Myocyte (in vitro differentiated cells): ENCODE measurements at regions not wholly inside any gene's neighbourhood (a gene's known extent, or its start where the extent isn't known, plus 50 kb on each side); places are given as distances from the start of the nearest gene placed in this dataset.

Experiments used
- DNase-seq: peaks from one replicate; pipeline ENCODE4 v3.0.0-alpha.2; 2012; ENCODE audit warnings: low read depth

GRCh38 chr1:79396901-79397300, 390.4 kb upstream of the ADGRL4 start:
- no peak for DNase-seq

GRCh38 chr1:79388694-79389361, 382.3 kb upstream of the ADGRL4 start:
- DNase-seq: no peak

GRCh38 chr1:79386730-79387129, 380.2 kb upstream of the ADGRL4 start:
- no peak for DNase-seq

DNA sequence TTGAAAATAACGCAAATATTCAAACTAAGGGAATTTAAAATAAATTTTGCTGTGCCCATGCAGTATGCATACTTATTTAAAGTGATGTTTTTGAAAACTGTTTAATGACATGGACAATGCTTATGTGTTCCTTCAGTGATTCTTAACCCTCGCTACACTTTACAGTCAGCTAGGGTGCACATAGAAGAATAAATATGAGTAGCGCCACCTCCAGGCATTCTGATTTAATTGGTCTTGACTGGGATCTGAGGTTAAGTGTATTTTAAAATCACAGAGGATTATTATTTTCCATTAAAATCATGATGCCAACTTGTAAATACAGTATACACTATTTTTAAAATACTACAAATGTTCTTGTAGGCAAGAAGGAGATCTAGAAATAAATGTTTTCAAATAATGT, 373.5 kb upstream of the ADGRL4 start:
- DNase-seq: no peak

DNA sequence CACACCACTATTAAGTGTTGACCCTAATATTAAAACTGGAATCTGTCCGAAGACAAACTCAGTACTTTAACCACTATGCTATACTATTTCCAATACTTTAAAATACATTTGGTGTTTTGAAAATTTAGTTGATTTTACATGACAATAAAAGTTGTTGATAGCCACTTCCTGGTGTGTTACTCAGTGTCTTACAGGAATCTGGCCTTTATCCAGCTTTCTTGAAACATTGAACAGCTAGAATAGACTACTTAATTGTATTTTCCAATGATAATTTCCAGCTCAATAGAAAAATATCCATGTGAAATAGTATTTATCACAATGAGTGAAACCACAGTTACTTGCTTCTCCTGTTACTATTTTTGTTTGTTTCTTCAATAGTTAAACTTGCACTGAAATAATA, 369.6 kb upstream of the ADGRL4 start:
- no peak for DNase-seq

- DNase-seq: no peak
Observed at GRCh38 chr1:79375352-79375751, 368.8 kb upstream of the ADGRL4 start.

DNA sequence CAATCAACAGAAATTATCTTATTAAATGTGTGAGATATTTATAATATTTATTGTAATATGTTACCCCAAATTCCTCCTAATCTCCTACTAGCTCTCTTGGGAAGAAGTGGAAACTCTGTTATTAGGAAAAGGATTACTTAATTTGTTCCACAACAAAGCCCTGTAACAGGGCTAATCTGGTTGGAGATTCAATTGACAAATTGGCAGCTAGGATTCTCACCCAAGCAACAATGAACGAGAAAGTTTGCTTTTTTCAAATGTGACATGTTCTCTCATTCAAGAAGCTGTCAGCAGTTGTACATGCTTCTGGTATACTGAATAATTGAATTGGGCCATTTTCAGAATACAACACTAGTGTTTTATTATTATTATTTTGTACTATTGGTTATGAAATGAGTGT, 367.9 kb upstream of the ADGRL4 start:
- DNase-seq: no peak

DNA sequence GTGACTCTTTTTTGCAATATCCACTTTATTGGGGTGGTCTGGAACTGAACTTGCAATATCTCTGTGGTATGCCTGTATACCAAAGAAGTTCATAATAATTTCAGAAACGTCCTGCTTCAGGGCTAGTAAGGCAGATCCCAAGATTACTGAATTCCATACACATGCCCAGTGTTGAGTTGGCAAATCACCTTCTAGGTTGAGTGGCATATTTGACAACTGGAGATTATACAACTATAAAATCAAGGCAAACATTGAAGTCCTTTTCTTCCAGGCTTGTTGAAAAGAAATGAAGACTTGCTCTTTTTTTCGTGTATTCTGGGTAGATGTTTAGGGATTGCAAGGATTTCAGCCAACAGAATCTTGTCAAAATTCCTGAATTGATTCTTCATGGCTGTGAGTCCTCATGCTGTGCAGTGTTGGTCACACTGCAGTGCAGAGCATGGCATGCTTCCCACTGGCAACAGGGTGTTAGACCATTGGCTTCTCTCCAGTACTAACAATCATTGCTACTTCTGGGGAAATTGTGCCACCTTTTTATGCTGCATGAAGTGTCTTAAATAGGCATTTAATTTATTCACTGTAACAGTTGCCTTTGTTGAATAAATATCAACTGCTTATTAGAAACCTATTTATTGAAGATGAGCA, 367.1 kb upstream of the ADGRL4 start:
- peak; percentile 26 for DNase-seq

DNA sequence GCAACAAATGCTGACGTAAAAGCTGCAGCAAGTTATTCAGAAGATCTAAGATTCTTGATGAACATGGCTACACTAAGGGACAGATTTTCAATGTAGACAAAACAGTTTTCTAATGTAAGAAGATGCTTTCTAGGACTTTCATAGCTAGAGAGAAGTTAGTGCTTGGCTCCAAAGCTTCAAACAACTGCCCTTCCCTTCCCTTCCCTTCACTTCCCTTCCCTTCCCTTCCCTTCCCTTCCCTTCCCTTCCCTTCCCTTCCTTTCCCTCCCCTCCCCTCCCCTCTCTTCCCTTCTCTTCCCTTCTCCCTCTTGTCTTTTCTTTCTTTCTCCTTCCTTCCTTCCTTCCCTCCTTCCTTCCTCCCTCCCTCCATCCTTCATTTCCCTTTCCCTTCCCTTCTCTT, 365.3 kb upstream of the ADGRL4 start:
- DNase-seq: no peak

GRCh38 chr1:79369091-79369490, 362.6 kb upstream of the ADGRL4 start:
- DNase-seq: no peak

DNA sequence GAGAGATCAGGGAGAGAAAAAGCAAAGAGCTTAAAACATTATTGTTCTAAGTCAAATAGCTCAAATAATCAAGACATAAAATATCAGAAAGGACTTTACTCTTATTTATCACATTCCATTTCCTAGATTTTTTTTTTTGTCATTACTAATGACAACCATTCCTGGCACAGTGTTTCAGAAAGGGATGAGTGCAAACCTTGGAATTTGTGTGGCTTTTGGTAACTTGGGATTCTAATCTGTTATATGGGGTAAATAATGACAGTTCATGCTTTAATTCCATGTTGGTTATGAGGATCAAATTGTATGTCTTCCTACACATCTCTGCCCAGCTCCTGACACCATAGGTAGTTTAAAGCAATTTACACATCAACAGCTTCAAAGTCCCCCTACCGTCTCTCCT, 358.4 kb upstream of the ADGRL4 start:
- DNase-seq: no peak

DNA sequence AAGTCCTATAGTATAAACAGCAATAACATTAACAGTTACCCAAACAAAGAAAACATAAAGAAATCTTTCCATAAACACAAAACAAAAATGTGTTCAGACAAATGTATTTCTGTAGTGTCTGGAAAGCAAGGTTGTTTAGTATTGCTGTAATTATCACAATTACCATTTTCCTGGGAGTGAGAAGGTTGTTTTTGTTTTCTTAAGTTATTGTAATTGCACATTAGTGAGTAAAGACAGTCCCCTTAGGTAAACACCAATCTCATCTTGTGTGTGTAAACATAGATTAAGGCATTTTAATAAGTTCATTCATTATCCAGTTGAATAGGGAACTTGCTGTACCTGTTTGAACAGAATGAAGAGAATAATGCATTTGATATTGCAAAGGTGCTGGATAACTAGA, 356.9 kb upstream of the ADGRL4 start:
- no peak for DNase-seq

DNA sequence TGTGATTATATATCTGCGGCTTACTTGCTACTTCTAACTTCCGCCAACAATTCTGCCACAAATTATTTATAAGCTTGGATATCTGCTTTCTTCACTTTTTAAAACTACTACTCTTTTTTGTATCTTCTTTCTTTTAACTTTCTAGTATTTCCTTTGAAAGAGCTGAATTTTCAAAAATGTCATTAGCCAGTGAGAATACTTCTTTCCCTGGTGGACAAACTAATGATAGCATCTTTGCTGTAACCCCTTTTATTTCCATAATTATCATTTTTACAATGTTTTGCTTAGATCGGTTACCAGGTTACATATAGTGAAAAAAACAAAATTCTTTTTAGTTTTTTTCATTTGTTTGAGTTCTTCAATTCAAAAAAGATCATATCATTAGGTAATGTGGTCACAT, 355.9 kb upstream of the ADGRL4 start:
- no peak for DNase-seq

GRCh38 chr1:79355090-79355489, 348.6 kb upstream of the ADGRL4 start:
- no peak for DNase-seq

DNA sequence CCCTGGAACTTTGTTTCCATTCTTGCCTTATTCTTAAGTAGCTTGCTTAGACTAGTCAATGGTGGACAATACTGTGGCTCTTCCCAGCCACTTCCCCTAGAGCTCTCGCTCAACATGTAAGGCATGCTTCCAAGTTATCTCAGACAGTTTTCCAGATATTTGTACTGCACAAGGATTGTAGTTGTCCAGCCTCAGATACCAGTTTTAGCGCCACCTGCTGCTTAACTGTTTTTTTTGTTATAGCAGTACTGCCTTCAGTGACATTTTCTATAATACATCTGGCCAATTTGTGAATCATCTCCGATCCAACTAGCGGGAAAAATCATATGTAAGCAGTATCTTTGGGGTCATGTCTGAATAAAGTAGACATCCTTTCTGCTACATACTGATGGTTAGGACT, 346.7 kb upstream of the ADGRL4 start:
- peak; percentile 58 for DNase-seq

DNA sequence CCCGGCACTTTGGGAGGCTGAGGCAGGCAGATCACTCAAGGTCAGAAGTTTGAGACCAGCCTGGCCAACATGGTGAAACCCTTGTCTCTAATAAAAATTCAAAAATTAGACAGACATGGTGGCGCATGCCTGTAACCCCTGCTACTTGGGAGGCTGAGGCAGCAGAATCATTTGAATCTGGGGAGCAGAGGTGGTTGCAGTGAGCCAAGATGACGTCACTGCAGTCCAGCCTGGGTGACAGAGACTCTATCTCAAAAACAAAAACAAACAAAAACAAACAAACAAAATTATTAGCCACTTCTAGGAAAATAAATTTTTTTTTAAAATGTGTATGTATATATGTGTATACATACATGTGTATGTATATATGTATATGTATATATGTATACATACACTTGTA, 320.3 kb upstream of the ADGRL4 start:
- no peak for DNase-seq

DNA sequence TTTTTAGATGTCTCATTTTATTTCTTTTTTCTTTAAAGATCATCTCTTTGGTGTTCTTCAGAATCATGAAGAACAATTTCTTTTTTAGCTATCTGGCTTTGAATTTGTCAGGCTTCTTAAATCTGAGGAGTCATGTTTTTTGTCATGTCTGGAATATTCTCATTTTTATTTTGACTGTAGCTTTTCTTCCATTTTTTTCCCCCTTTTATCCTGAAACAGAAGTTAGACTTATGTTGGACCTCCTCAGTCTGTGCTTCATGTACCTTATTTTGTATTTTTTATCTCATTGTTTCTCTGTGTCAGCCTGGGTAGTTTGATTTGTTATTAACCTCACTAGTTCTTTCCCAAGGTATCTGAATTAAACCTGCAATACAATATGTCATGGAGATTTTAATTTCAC, 319.2 kb upstream of the ADGRL4 start:
- no peak for DNase-seq

- no peak for DNase-seq
Observed at GRCh38 chr1:79325126-79325525, 318.6 kb upstream of the ADGRL4 start.

DNA sequence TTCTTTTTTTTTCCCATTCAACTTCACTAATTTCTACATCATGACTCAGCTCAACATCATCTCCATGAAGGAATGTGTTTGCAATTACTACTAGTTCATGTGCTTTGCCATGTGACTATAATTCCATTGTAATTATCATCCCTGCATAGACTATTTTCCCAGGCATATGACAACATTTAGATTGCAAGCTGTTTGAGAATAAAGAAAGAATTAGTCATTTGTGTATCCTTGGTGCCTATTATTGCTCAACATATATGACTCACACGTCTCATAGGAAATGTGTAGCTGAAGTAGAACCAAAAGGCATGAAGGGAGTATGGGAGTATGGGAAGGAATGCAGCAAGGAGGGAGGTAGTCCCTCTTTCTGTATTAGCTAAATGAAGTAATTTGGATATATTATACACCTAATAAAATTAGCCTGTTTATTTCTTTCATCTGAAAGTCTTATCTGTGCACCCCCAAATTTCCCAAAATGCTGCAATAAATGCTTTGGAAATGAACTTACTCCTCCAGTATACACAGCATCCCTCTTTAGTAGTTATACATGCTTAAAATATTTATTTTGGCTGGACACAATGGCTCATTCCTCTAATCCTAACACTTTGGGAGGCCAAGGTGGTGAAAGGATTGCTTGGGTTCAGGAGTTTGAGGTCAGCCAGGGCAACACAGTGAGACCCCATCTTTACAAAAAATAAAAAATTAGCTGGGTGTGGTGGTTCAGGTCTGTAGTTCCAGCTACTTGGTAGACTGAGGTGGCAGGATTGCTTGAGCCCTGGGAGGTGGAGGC, 316.9 kb upstream of the ADGRL4 start:
- peak; percentile 47 for DNase-seq

DNA sequence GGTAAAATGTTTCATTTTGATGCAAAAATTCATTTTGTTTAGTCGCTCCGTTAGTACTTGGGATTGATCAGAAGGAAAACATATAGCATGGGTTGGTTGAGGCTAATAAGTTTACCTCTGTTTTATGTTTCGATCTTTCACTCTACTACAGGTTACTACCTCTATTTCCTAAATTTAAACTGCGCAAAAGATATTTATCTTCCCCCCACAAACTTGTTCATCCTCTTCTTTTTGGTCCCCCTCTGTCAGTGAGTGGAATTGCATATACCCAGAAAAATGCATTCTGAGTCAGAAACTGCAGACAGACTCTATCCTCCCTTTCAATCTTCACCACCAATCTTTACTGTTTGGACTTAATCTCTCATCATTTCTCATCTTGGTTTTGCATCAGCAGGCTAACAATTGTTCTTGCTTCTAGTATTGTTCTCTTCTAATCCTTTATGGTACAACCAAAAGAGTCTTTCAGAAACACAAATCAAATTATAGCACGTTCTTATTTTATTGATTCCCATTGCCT, 316.0 kb upstream of the ADGRL4 start:
- no peak for DNase-seq

DNA sequence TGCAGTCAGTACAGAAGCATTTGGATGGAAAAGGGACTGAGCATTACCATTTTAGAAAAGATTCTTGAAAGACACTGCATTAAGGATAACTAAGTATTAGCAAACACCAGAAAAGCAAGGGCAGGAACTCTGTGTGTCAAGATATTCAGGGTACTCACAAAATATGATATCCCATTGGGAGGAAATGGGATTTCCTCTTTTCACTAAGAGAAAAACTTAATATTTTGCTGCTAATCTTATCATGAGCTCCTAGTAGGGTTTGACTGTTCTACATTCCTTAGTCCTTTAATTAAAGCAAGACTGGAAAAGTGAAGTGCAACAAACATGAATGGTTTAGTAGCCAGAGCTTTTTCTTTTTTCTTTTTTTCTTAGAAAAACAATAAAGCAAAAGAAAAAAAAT, 305.9 kb upstream of the ADGRL4 start:
- DNase-seq: no peak

DNA sequence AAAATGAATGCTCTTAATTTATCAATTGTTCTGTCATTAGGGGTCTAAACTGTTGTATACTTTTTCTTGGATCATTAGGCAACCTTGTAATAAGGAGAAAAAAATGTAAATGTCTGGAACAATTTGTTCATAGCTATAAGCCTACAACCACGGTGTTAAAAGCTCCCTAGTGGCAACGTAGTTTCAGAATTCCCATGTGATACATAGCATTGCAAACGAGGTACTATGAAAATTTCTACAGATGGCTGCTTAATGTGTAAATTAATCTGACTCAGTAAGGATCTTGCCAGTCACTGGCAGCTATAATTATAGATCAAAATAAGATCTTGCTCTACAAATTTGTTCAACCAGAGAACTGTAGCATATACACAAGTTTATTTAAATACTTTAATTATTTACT, 304.1 kb upstream of the ADGRL4 start:
- DNase-seq: no peak
